ENCODE measurements at regions not wholly inside any gene's neighbourhood (a gene's known extent, or its start where the extent isn't known, plus 50 kb on each side); places are given as distances from the start of the nearest gene placed in this dataset.
"Not testable (repeated sequence)": the region's sequence is repeated elsewhere in the genome, so short reads cannot be mapped to it uniquely, and the experiment has no call there.

DNA sequence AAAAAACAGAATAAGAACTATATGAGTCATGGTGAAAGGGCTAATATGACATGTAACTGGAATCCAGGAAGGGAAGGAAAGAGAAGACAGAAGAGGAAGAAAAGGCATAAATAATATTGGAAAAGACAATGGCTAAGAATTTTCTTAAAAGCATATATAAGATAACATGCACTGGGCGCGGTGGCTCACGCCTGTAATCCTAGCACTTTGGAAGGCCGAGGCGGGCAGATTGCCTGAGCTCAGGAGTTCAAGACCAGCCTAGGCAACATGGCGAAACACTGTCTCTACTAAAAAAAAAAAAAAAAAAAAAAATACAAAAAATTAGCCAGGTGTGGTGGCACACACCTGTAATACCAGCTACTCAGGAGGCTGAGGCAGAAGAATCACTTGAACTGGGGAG is 54.8 kb upstream of the UNC5A start:
- not testable (repeated sequence) for TF ChIP-seq ZNF776 (CRISPR knock-in tag; IDR thresholded peaks at IDR 0.05); ZKSCAN1 (IDR thresholded peaks at IDR 0.05; ENCODE audit: low read length); POLR2A (IDR thresholded peaks at IDR 0.05; ENCODE audit: insufficient read depth in 1 of 2, low read depth in 2 of 2, low read length in 2 of 2)

All from HepG2 (cell line).